OCI-LY7 (cell line): ENCODE measurements at regions not wholly inside any gene's neighbourhood (a gene's known extent, or its start where the extent isn't known, plus 50 kb on each side); places are given as distances from the start of the nearest gene placed in this dataset.

Source experiments
- BruUV-seq: library from RNA; stranded (reverse); fragments of 400-500 nt; replicated peaks from 2 replicates; lab custom pipeline; 2021; lab: Mats Ljungman, UMichigan
- CTCF ChIA-PET: fragments of 300-600 bp; sonication (Branson Sonifier 250); formaldehyde crosslinking; loops from one replicate; lab custom pipeline; 2022; ENCODE audit warnings: antibody characterized with exemption; ENCODE audit not compliant: unreplicated experiment; lab: Charles Lee
- POLR2A ChIA-PET: fragments of 300-600 bp; sonication (Branson Sonifier 250); formaldehyde crosslinking; loops from one replicate; lab custom pipeline; 2022; ENCODE audit warnings: antibody characterized with exemption; lab: Charles Lee
- DNase-seq: peaks from one replicate; pipeline ENCODE4 v3.0.0-alpha.2; 2015; ENCODE audit warnings: low spot score
- H2AFZ ChIP-seq: fragments of 200-600 bp; sonication (generic), shearing (Covaris generic); 2 replicates; pipeline ENCODE4 v1.6.1; 2014; ENCODE audit warnings: mild to moderate bottlenecking, antibody characterized with exemption, low read length, moderate library complexity
- H3K27ac ChIP-seq: fragments of 200-600 bp; sonication (generic); 2 replicates; pipeline ENCODE4 v1.5.1; 2014; ENCODE audit warnings: mixed run types, low read depth, mild to moderate bottlenecking, moderate library complexity, low read length, inconsistent platforms; ENCODE audit not compliant: poor library complexity, severe bottlenecking
- H3K36me3 ChIP-seq: fragments of 200-600 bp; sonication (generic); 2 replicates; pipeline ENCODE4 v1.6.1; 2014; ENCODE audit warnings: mild to moderate bottlenecking, antibody characterized with exemption, low read length, moderate library complexity, mixed read lengths; ENCODE audit not compliant: insufficient read depth
- H3K4me1 ChIP-seq: fragments of 200-600 bp; sonication (generic); 2 replicates; pipeline ENCODE4 v1.5.1; 2014; ENCODE audit warnings: mild to moderate bottlenecking, low read length; ENCODE audit not compliant: insufficient read depth, poor library complexity, severe bottlenecking
- H3K4me2 ChIP-seq: fragments of 200-600 bp; sonication (generic); 2 replicates; pipeline ENCODE4 v1.6.1; 2014; ENCODE audit warnings: mild to moderate bottlenecking, low read length
- H3K4me3 ChIP-seq: fragments of 200-600 bp; sonication (generic); 2 replicates; pipeline ENCODE4 v1.5.1; 2014; ENCODE audit warnings: mild to moderate bottlenecking, low read depth, low read length; ENCODE audit not compliant: poor library complexity, severe bottlenecking
- H3K79me2 ChIP-seq: fragments of 200-600 bp; sonication (generic); 2 replicates; pipeline ENCODE4 v1.6.1; 2016; ENCODE audit warnings: low read depth, mild to moderate bottlenecking, low read length, moderate library complexity, mixed read lengths; ENCODE audit not compliant: insufficient read depth
- H3K9me2 ChIP-seq: fragments of 200-600 bp; sonication (generic); 2 replicates; pipeline ENCODE4 v1.6.1; 2016; ENCODE audit warnings: mild to moderate bottlenecking, low read length, mixed read lengths; ENCODE audit not compliant: insufficient read depth
- H3K9me3 ChIP-seq: fragments of 200-600 bp; sonication (generic); 2 replicates; pipeline ENCODE4 v1.6.1; 2014; ENCODE audit warnings: mild to moderate bottlenecking, mixed run types, low read length, mixed read lengths
- H4K20me1 ChIP-seq: fragments of 200-600 bp; sonication (generic); 2 replicates; pipeline ENCODE4 v1.6.1; 2014; ENCODE audit warnings: mild to moderate bottlenecking, antibody characterized with exemption, low read length, moderate library complexity, mixed read lengths; ENCODE audit not compliant: insufficient read depth
- CTCF ChIP-seq: fragments of 200-600 bp; sonication (generic); conservative IDR thresholded peaks from 2 replicates; pipeline ENCODE4 v1.5.1; 2014; ENCODE audit warnings: mild to moderate bottlenecking, antibody characterized with exemption, low read length, moderate library complexity, mixed read lengths
- EZH2phosphoT487 ChIP-seq: fragments of 200-600 bp; sonication (generic); IDR thresholded peaks from 2 replicates; pipeline ENCODE4 v1.6.1; 2018; ENCODE audit warnings: low read depth, borderline replicate concordance, mild to moderate bottlenecking, mixed run types, antibody characterized with exemption, low read length, moderate library complexity, mixed read lengths
- intact Hi-C: fragments of 100-400 bp; cut with micrococcal nuclease; formaldehyde crosslinking; loops from one replicate; pipeline ENCODE4 v1.10.0; 2022; ENCODE audit not compliant: unreplicated experiment

- Histone ChIP-seq H3K27ac (no peak overlapping the region), H3K9me2 (no peaks in the 10 kb centered on the region), H3K36me3 (no peaks in the 10 kb centered on the region), H3K4me3 (no peak overlapping the region), H3K4me2 (no peak overlapping the region), H3K9me3 (no peaks in the 10 kb centered on the region), H3K4me1 (no peaks in the 10 kb centered on the region), H4K20me1 (no peaks in the 10 kb centered on the region), H3K79me2 (no peaks in the 10 kb centered on the region), H2AFZ (no peak overlapping the region)
- POLR2A ChIA-PET: no interaction called here
- no peak for DNase-seq
- CTCF ChIA-PET: no interaction called here
- intact Hi-C loops: no loop called here
- no TSS peak for BruUV-seq
- TF ChIP-seq EZH2phosphoT487: no peak
- no peak for TF ChIP-seq CTCF
Observed at GRCh38 chr11:96697466-96697865, 307.7 kb downstream of the JRKL start.

GRCh38 chr11:96704847-96705246, 315.0 kb downstream of the JRKL start:
- BruUV-seq: no TSS peak
- intact Hi-C loops: no loop called here
- H3K27ac ChIP-seq: no peak overlapping the region
- no peaks in the 10 kb centered on the region for H3K79me2 ChIP-seq
- no peaks in the 10 kb centered on the region for H3K36me3 ChIP-seq
- no peak overlapping the region for H3K4me3 ChIP-seq
- H3K4me1 ChIP-seq: no peaks in the 10 kb centered on the region
- no peak for DNase-seq
- no peak overlapping the region for H3K4me2 ChIP-seq
- no peaks in the 10 kb centered on the region for H3K9me3 ChIP-seq
- no peak overlapping the region for H2AFZ ChIP-seq
- CTCF ChIA-PET: interaction anchor here (0.5 kb wide), 1 partner anchor 1369 kb away, joined by 3 read pairs; no protein-coding TSS in a partner anchor
- POLR2A ChIA-PET: interaction anchor here (0.6 kb wide), 1 partner anchor 516 kb away, joined by 3 read pairs; no protein-coding TSS in a partner anchor
- no peaks in the 10 kb centered on the region for H3K9me2 ChIP-seq
- no peaks in the 10 kb centered on the region for H4K20me1 ChIP-seq
- TF ChIP-seq CTCF: no peak
- no peak for TF ChIP-seq EZH2phosphoT487

GRCh38 chr11:96706761-96707160, 316.9 kb downstream of the JRKL start:
- BruUV-seq: no TSS peak

More at GRCh38 chr11:96706761-96707160, 316.9 kb downstream of the JRKL start:
- no peaks in the 10 kb centered on the region for H3K36me3 ChIP-seq
- intact Hi-C loops: no loop called here
- H4K20me1 ChIP-seq: no peaks in the 10 kb centered on the region
- TF ChIP-seq CTCF: no peak
- no peak for TF ChIP-seq EZH2phosphoT487
- no peaks in the 10 kb centered on the region for H3K9me2 ChIP-seq
- H3K4me2 ChIP-seq: no peak overlapping the region
- no peak overlapping the region for H3K27ac ChIP-seq
- no peaks in the 10 kb centered on the region for H3K79me2 ChIP-seq
- DNase-seq: no peak
- no peaks in the 10 kb centered on the region for H3K9me3 ChIP-seq
- POLR2A ChIA-PET: interaction anchor here (0.6 kb wide), 1 partner anchor 738 kb away, joined by 4 read pairs; no protein-coding TSS in a partner anchor
- no peak overlapping the region for H3K4me3 ChIP-seq
- no peak overlapping the region for H2AFZ ChIP-seq
- CTCF ChIA-PET: no interaction called here
- no peaks in the 10 kb centered on the region for H3K4me1 ChIP-seq
